WTC11 (cell line): ENCODE measurements at regions not wholly inside any gene's neighbourhood (a gene's known extent, or its start where the extent isn't known, plus 50 kb on each side); places are given as distances from the start of the nearest gene placed in this dataset.

Source experiments
- ATAC-seq: fragments of 200-7000 bp; cut with Tn5 transposase; 2 replicates; pipeline ENCODE4 v1.10.0; 2021; ENCODE audit warnings: mild to moderate bottlenecking, moderate library complexity
- CTCF ChIA-PET: fragments of 300-600 bp; sonication (Branson Sonifier 250); formaldehyde crosslinking; loops from one replicate; lab custom pipeline; 2021; ENCODE audit warnings: antibody characterized with exemption; lab: Charles Lee
- POLR2A ChIA-PET: fragments of 350-600 bp; sonication (Branson Sonifier 250); formaldehyde crosslinking; loops from one replicate; lab custom pipeline; 2021; ENCODE audit warnings: antibody characterized with exemption; lab: Charles Lee
- DNase-seq: peaks from one replicate; pipeline ENCODE4 v3.0.0; 2021; ENCODE audit warnings: low spot score
- H3K27ac Mint-ChIP-seq: 2 replicates; pipeline ENCODE4 v1.8.0; 2021; ENCODE audit warnings: mixed read lengths
- H3K27me3 Mint-ChIP-seq: 2 replicates; pipeline ENCODE4 v1.8.0; 2021; ENCODE audit warnings: low read depth, mild to moderate bottlenecking, moderate library complexity, mixed read lengths
- H3K36me3 Mint-ChIP-seq: 2 replicates; pipeline ENCODE4 v1.8.0; 2021; ENCODE audit warnings: mixed read lengths
- H3K4me1 Mint-ChIP-seq: 2 replicates; pipeline ENCODE4 v1.8.0; 2022; ENCODE audit warnings: mixed read lengths
- H3K4me3 Mint-ChIP-seq: 2 replicates; pipeline ENCODE4 v1.8.0; 2021; ENCODE audit warnings: mild to moderate bottlenecking, moderate library complexity, mixed read lengths
- H3K9me3 Mint-ChIP-seq: 2 replicates; pipeline ENCODE4 v1.8.0; 2021; ENCODE audit warnings: mixed read lengths
- ATF1 ChIP-seq: sonication (generic); formaldehyde crosslinking; IDR thresholded peaks from 2 replicates; pipeline ENCODE4 v1.8.1; 2023; ENCODE audit warnings: mild to moderate bottlenecking, moderate library complexity, missing genetic modification reagents
- CREB1 ChIP-seq: sonication (generic); formaldehyde crosslinking; IDR thresholded peaks from 2 replicates; pipeline ENCODE4 v1.8.0; 2023; ENCODE audit warnings: mild to moderate bottlenecking, missing genetic modification reagents
- FOXK1 ChIP-seq: sonication (generic); formaldehyde crosslinking; IDR thresholded peaks from 2 replicates; pipeline ENCODE4 v1.8.0; 2022; ENCODE audit warnings: mild to moderate bottlenecking, moderate library complexity, missing genetic modification reagents
- GRHL2 ChIP-seq: fragments of 250-450 bp; sonication (Bioruptor Pico); IDR thresholded peaks from 2 replicates; pipeline ENCODE4 v1.8.0; 2022; ENCODE audit warnings: mild to moderate bottlenecking, moderate library complexity; ENCODE audit not compliant: insufficient replicate concordance, severe bottlenecking
- GTF2I ChIP-seq: fragments of 250-450 bp; sonication (Bioruptor Pico); conservative IDR thresholded peaks from 2 replicates; pipeline ENCODE4 v1.4.0; 2021; ENCODE audit warnings: mild to moderate bottlenecking
- IRF2 ChIP-seq: sonication (generic); formaldehyde crosslinking; IDR thresholded peaks from 2 replicates; pipeline ENCODE4 v1.8.0; 2022; ENCODE audit warnings: low read depth, missing genetic modification reagents, borderline replicate concordance
- KAT7 ChIP-seq: sonication (generic); formaldehyde crosslinking; IDR thresholded peaks from 2 replicates; pipeline ENCODE4 v1.8.1; 2023; ENCODE audit warnings: missing genetic modification reagents, mild to moderate bottlenecking, borderline replicate concordance
- MYBL2 ChIP-seq: sonication (generic); formaldehyde crosslinking; IDR thresholded peaks from 2 replicates; pipeline ENCODE4 v1.8.1; 2023; ENCODE audit warnings: mild to moderate bottlenecking, moderate library complexity, missing genetic modification reagents
- NFE2L1 ChIP-seq: sonication (generic); formaldehyde crosslinking; IDR thresholded peaks from 2 replicates; pipeline ENCODE4 v1.8.1; 2023; ENCODE audit warnings: missing genetic modification reagents
- NFYB ChIP-seq: sonication (generic); formaldehyde crosslinking; conservative IDR thresholded peaks from 2 replicates; pipeline ENCODE4 v1.8.0; 2022; ENCODE audit warnings: low read depth, missing genetic modification reagents
- NR1H2 ChIP-seq: sonication (generic); formaldehyde crosslinking; IDR thresholded peaks from 2 replicates; pipeline ENCODE4 v1.9.0; 2021; ENCODE audit warnings: mild to moderate bottlenecking, moderate library complexity, missing genetic modification reagents
- NR2C2 ChIP-seq: sonication (generic); formaldehyde crosslinking; IDR thresholded peaks from 2 replicates; pipeline ENCODE4 v1.8.0; 2022; ENCODE audit warnings: mild to moderate bottlenecking, missing genetic modification reagents
- NR3C1 ChIP-seq: sonication (generic); formaldehyde crosslinking; conservative IDR thresholded peaks from 2 replicates; pipeline ENCODE4 v1.8.1; 2023; ENCODE audit warnings: low read depth, mild to moderate bottlenecking, missing genetic modification reagents
- PRRX2 ChIP-seq: fragments of 250-450 bp; sonication (Bioruptor Pico); IDR thresholded peaks from 2 replicates; pipeline ENCODE4 v1.8.0; 2021; ENCODE audit warnings: mild to moderate bottlenecking
- SMAD3 ChIP-seq: sonication (generic); formaldehyde crosslinking; IDR thresholded peaks from 2 replicates; pipeline ENCODE4 v1.8.0; 2022; ENCODE audit warnings: missing genetic modification reagents, mild to moderate bottlenecking, borderline replicate concordance
- ZNF219 ChIP-seq: sonication (generic); formaldehyde crosslinking; IDR thresholded peaks from 2 replicates; pipeline ENCODE4 v1.8.0; 2023; ENCODE audit warnings: missing genetic modification reagents, mild to moderate bottlenecking, borderline replicate concordance
- ZNF317 ChIP-seq: sonication (generic); formaldehyde crosslinking; IDR thresholded peaks from 2 replicates; pipeline ENCODE4 v1.8.1; 2023; ENCODE audit warnings: low read depth, mild to moderate bottlenecking, moderate library complexity, missing genetic modification reagents, borderline replicate concordance
- ZNF423 ChIP-seq: fragments of 250-450 bp; sonication (Bioruptor Pico); IDR thresholded peaks from 2 replicates; pipeline ENCODE4 v2.1.2; 2022; ENCODE audit warnings: mild to moderate bottlenecking, moderate library complexity
- TF ChIP-seq, protein P1 (sequence below): sonication (generic); formaldehyde crosslinking; IDR thresholded peaks from 2 replicates; pipeline ENCODE4 v1.8.1; 2023; ENCODE audit warnings: mild to moderate bottlenecking, missing genetic modification reagents
- TF ChIP-seq, protein P2 (sequence below): sonication (generic); formaldehyde crosslinking; IDR thresholded peaks from 2 replicates; pipeline ENCODE4 v1.8.1; 2022; ENCODE audit warnings: missing genetic modification reagents, borderline replicate concordance
- TF ChIP-seq, protein P3 (sequence below): sonication (generic); formaldehyde crosslinking; IDR thresholded peaks from 2 replicates; pipeline ENCODE4 v1.8.1; 2022; ENCODE audit warnings: mild to moderate bottlenecking, missing genetic modification reagents, moderate library complexity, borderline replicate concordance
- TF ChIP-seq, protein P4 (sequence below): sonication (generic); formaldehyde crosslinking; IDR thresholded peaks from 2 replicates; pipeline ENCODE4 v1.8.0; 2022; ENCODE audit warnings: mild to moderate bottlenecking, missing genetic modification reagents
- TF ChIP-seq, protein P5 (sequence below): fragments of 250-450 bp; sonication (Bioruptor Pico); IDR thresholded peaks from 2 replicates; pipeline ENCODE4 v1.9.0; 2021; ENCODE audit warnings: mild to moderate bottlenecking
- TF ChIP-seq, protein P6 (sequence below): sonication (generic); formaldehyde crosslinking; conservative IDR thresholded peaks from 2 replicates; pipeline ENCODE4 v1.8.1; 2022; ENCODE audit warnings: mild to moderate bottlenecking, missing genetic modification reagents

DNA sequence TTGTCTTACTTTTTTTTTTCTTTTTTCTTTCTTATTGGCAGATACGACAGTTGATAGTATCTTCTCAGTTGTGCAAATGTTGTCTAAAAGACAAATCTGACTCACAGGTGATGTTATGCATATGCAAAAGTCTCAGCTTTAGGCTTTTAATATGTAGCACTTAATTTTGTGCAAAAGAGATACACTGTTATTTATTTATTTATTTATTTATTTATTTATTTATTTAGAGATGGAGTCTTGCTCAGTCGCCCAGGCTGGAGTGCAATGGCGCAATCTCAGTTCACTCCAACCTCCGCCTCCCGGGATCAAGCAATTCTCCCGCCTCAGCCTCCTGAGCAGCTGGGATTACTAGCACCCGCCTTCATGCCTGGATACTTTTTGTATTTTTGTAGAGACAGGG is 383.9 kb upstream of the PCDH9 start (continued):
- TF ChIP-seq, protein P1, sequence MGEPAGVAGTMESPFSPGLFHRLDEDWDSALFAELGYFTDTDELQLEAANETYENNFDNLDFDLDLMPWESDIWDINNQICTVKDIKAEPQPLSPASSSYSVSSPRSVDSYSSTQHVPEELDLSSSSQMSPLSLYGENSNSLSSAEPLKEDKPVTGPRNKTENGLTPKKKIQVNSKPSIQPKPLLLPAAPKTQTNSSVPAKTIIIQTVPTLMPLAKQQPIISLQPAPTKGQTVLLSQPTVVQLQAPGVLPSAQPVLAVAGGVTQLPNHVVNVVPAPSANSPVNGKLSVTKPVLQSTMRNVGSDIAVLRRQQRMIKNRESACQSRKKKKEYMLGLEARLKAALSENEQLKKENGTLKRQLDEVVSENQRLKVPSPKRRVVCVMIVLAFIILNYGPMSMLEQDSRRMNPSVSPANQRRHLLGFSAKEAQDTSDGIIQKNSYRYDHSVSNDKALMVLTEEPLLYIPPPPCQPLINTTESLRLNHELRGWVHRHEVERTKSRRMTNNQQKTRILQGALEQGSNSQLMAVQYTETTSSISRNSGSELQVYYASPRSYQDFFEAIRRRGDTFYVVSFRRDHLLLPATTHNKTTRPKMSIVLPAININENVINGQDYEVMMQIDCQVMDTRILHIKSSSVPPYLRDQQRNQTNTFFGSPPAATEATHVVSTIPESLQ (CRISPR knock-in tag), result no peak
- TF ChIP-seq, protein P2, sequence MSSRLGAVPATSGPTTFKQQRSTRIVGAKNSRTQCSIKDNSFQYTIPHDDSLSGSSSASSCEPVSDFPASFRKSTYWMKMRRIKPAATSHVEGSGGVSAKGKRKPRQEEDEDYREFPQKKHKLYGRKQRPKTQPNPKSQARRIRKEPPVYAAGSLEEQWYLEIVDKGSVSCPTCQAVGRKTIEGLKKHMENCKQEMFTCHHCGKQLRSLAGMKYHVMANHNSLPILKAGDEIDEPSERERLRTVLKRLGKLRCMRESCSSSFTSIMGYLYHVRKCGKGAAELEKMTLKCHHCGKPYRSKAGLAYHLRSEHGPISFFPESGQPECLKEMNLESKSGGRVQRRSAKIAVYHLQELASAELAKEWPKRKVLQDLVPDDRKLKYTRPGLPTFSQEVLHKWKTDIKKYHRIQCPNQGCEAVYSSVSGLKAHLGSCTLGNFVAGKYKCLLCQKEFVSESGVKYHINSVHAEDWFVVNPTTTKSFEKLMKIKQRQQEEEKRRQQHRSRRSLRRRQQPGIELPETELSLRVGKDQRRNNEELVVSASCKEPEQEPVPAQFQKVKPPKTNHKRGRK (CRISPR knock-in tag), result no peak
- TF ChIP-seq NFYB (CRISPR knock-in tag) (no peak), ZNF317 (no peak), GTF2I (CRISPR knock-in tag) (no peak), PRRX2 (CRISPR knock-in tag) (no peak), NR1H2 (CRISPR knock-in tag) (no peak)

DNA sequence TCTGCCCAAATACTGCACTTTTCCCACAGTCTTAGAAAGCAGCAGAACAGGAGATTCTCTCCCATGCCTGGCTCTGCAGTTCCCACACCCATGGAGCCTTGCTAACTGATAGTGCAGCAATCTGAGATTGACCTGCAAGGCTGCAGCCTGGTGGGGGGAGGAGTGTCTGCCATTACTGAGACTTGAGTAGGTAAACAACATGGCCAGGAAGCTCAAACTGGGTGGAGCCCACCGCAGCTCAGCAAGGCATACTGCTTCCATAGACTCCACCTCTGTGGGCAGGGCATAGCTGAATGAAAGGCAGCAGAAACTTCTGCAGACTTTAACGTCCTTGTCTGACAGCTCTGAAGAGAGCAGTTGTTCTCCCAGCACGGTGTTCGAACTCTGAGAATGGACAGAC is 358.5 kb upstream of the PCDH9 start:
- Mint-ChIP-seq H3K9me3 (peaks cover 25% of the 10 kb centered on the region), H3K27ac (no peak overlapping the region), H3K4me1 (no peaks in the 10 kb centered on the region), H3K27me3 (no peaks in the 10 kb centered on the region), H3K4me3 (no peak overlapping the region), H3K36me3 (0 out of 2 replicates have a peak, but pooled peaks cover 2% of the 10 kb centered on the region)
- peak; percentile 8 for DNase-seq
- TF ChIP-seq, protein P3, sequence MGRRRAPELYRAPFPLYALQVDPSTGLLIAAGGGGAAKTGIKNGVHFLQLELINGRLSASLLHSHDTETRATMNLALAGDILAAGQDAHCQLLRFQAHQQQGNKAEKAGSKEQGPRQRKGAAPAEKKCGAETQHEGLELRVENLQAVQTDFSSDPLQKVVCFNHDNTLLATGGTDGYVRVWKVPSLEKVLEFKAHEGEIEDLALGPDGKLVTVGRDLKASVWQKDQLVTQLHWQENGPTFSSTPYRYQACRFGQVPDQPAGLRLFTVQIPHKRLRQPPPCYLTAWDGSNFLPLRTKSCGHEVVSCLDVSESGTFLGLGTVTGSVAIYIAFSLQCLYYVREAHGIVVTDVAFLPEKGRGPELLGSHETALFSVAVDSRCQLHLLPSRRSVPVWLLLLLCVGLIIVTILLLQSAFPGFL (CRISPR knock-in tag), result no peak
- TF ChIP-seq SMAD3 (CRISPR knock-in tag) (no peak), KAT7 (CRISPR knock-in tag) (no peak), ZNF423 (CRISPR knock-in tag) (no peak), FOXK1 (CRISPR knock-in tag) (no peak), ZNF219 (CRISPR knock-in tag) (no peak), NR3C1 (CRISPR knock-in tag) (no peak), NR2C2 (CRISPR knock-in tag) (no peak), IRF2 (CRISPR knock-in tag) (no peak), NFE2L1 (CRISPR knock-in tag) (no peak), ATF1 (CRISPR knock-in tag) (no peak), CREB1 (CRISPR knock-in tag) (no peak), GRHL2 (no peak), MYBL2 (CRISPR knock-in tag) (no peak)
- TF ChIP-seq, protein P4, sequence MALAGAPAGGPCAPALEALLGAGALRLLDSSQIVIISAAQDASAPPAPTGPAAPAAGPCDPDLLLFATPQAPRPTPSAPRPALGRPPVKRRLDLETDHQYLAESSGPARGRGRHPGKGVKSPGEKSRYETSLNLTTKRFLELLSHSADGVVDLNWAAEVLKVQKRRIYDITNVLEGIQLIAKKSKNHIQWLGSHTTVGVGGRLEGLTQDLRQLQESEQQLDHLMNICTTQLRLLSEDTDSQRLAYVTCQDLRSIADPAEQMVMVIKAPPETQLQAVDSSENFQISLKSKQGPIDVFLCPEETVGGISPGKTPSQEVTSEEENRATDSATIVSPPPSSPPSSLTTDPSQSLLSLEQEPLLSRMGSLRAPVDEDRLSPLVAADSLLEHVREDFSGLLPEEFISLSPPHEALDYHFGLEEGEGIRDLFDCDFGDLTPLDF, result no peak
- TF ChIP-seq, protein P5, sequence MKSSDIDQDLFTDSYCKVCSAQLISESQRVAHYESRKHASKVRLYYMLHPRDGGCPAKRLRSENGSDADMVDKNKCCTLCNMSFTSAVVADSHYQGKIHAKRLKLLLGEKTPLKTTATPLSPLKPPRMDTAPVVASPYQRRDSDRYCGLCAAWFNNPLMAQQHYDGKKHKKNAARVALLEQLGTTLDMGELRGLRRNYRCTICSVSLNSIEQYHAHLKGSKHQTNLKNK (CRISPR knock-in tag), result no peak
- TF ChIP-seq, protein P1 (CRISPR knock-in tag), result no peak
- TF ChIP-seq, protein P6, sequence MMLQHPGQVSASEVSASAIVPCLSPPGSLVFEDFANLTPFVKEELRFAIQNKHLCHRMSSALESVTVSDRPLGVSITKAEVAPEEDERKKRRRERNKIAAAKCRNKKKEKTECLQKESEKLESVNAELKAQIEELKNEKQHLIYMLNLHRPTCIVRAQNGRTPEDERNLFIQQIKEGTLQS (CRISPR knock-in tag), result no peak
- POLR2A ChIA-PET, result no interaction called here
- ATAC-seq, result peak; percentile 58
- CTCF ChIA-PET, result no interaction called here
